ENCODE measurements at regions not wholly inside any gene's neighbourhood (a gene's known extent, or its start where the extent isn't known, plus 50 kb on each side); places are given as distances from the start of the nearest gene placed in this dataset.
"Not testable (repeated sequence)": the region's sequence is repeated elsewhere in the genome, so short reads cannot be mapped to it uniquely, and the experiment has no call there.

DNA sequence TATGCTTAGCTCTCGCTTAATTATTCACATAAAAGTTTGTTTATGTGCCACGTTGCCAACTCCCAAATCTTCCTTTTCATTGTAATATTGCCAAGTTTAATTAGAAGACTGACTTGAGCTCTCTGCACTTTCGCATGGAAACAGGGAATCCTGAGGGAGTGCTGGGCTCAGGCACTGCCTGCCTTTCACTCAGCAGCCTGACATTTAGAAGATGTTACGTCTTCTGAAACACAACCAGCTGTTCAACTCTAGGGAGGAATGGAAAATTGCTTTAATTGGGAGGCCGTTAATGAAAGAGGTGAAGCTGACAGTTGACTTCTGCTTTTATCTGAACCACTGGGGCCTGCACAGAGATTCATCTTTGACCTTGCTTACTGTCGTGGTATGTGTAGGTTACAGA lies 77.4 kb upstream of the MTHFD1L start:
- Histone ChIP-seq H3K36me3 (ENCODE audit: insufficient read depth, low read length) (no peaks in the 10 kb centered on the region), H3K9me3 (ENCODE audit: insufficient read depth, low read length, severe bottlenecking) (no peaks in the 10 kb centered on the region), H3K27me3 (ENCODE audit: insufficient read depth, low read length, poor library complexity) (peaks cover 12% of the 10 kb centered on the region), H3K79me2 (ENCODE audit: insufficient read depth, low read length) (no peaks in the 10 kb centered on the region), H2AFZ (ENCODE audit: low read depth, low read length) (no peak overlapping the region), H4K20me1 (ENCODE audit: insufficient read depth, low read length) (no peaks in the 10 kb centered on the region), H3K27ac (ENCODE audit: low read length) (no peak overlapping the region), H3K9ac (ENCODE audit: low read depth, low read length) (no peak overlapping the region), H3K4me3 (ENCODE audit: low read depth in 1 of 2, low read length in 2 of 2) (no peak overlapping the region), H3K4me2 (ENCODE audit: insufficient read depth, low read length) (no peak overlapping the region), H3K4me1 (ENCODE audit: insufficient read depth, low read length) (no peaks in the 10 kb centered on the region)
- TF ChIP-seq, protein P1, sequence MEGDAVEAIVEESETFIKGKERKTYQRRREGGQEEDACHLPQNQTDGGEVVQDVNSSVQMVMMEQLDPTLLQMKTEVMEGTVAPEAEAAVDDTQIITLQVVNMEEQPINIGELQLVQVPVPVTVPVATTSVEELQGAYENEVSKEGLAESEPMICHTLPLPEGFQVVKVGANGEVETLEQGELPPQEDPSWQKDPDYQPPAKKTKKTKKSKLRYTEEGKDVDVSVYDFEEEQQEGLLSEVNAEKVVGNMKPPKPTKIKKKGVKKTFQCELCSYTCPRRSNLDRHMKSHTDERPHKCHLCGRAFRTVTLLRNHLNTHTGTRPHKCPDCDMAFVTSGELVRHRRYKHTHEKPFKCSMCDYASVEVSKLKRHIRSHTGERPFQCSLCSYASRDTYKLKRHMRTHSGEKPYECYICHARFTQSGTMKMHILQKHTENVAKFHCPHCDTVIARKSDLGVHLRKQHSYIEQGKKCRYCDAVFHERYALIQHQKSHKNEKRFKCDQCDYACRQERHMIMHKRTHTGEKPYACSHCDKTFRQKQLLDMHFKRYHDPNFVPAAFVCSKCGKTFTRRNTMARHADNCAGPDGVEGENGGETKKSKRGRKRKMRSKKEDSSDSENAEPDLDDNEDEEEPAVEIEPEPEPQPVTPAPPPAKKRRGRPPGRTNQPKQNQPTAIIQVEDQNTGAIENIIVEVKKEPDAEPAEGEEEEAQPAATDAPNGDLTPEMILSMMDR (IDR thresholded peaks at IDR 0.05; ENCODE audit: borderline replicate concordance, extremely low read depth, low read length, poor library complexity, severe bottlenecking), result no peak
- TF ChIP-seq EZH2 (IDR thresholded peaks at IDR 0.05; ENCODE audit: borderline replicate concordance, low read depth, low read length, severe bottlenecking), result no peak
- ATAC-seq (ENCODE audit: insufficient read depth, low read depth) (no peak), DNase-seq (no peak)

DNA sequence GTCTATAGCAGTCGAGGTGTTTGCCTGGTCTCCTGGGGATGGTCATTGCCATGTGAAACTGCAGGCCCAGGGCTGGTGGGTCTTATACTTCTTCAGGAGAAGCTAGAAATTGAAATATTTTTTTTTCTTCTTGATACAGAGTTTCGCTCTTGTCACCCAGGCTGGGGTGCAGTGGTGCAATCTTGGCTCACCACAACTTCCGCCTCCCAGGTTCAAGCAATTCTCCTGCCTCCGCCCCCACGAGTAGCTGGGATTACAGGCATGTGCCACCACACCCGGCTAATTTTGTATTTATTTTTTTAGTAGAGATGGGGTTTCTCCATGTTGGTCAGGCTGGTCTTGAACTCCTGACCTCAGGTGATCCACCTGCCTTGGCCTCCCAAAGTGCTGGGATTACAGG lies 75.6 kb upstream of the MTHFD1L start:
- H3K4me3 ChIP-seq (ENCODE audit: low read depth in 1 of 2, low read length in 2 of 2); H3K27ac ChIP-seq (ENCODE audit: low read length); H3K9me3 ChIP-seq (ENCODE audit: insufficient read depth, low read length, severe bottlenecking); H4K20me1 ChIP-seq (ENCODE audit: insufficient read depth, low read length); H3K4me2 ChIP-seq (ENCODE audit: insufficient read depth, low read length); H3K9ac ChIP-seq (ENCODE audit: low read depth, low read length); ATAC-seq (ENCODE audit: insufficient read depth, low read depth); H3K79me2 ChIP-seq (ENCODE audit: insufficient read depth, low read length); H3K4me1 ChIP-seq (ENCODE audit: insufficient read depth, low read length); H3K27me3 ChIP-seq (ENCODE audit: insufficient read depth, low read length, poor library complexity); H3K36me3 ChIP-seq (ENCODE audit: insufficient read depth, low read length); H2AFZ ChIP-seq (ENCODE audit: low read depth, low read length); DNase-seq: not testable (repeated sequence)

DNA sequence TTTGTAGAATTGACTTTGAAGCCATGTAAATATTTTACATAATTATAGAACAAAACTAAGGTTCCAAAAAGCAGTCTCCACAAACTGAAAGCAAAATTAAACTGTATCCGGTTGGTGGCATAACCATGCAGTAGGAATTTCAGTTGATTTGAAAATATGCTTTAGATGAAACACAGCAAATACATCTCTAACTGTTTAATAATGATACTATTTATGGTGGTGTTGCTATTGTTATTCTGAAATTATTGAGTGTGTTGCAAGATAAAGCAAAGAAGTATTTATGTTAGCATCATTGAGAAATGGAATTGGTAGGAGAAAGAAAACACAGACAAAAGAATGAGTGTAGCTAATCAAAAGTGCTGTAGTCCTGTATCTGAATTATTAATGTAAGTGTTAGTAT lies 73.8 kb upstream of the MTHFD1L start:
- no peaks in the 10 kb centered on the region for H4K20me1 ChIP-seq (ENCODE audit: insufficient read depth, low read length)
- no peak for DNase-seq
- no peak overlapping the region for H2AFZ ChIP-seq (ENCODE audit: low read depth, low read length)
- no peaks in the 10 kb centered on the region for H3K36me3 ChIP-seq (ENCODE audit: insufficient read depth, low read length)
- no peak for ATAC-seq (ENCODE audit: insufficient read depth, low read depth)
- no peak overlapping the region for H3K9ac ChIP-seq (ENCODE audit: low read depth, low read length)
- no peak overlapping the region for H3K4me2 ChIP-seq (ENCODE audit: insufficient read depth, low read length)
- H3K27me3 ChIP-seq (ENCODE audit: insufficient read depth, low read length, poor library complexity), result no peaks in the 10 kb centered on the region
- no peak overlapping the region for H3K27ac ChIP-seq (ENCODE audit: low read length)
- no peaks in the 10 kb centered on the region for H3K9me3 ChIP-seq (ENCODE audit: insufficient read depth, low read length, severe bottlenecking)
- H3K79me2 ChIP-seq (ENCODE audit: insufficient read depth, low read length), result no peaks in the 10 kb centered on the region
- H3K4me3 ChIP-seq (ENCODE audit: low read depth in 1 of 2, low read length in 2 of 2), result no peak overlapping the region
- TF ChIP-seq, protein P1 (IDR thresholded peaks at IDR 0.05; ENCODE audit: borderline replicate concordance, extremely low read depth, low read length, poor library complexity, severe bottlenecking), result no peak
- no peak for TF ChIP-seq EZH2 (IDR thresholded peaks at IDR 0.05; ENCODE audit: borderline replicate concordance, low read depth, low read length, severe bottlenecking)
- H3K4me1 ChIP-seq (ENCODE audit: insufficient read depth, low read length), result no peaks in the 10 kb centered on the region

DNA sequence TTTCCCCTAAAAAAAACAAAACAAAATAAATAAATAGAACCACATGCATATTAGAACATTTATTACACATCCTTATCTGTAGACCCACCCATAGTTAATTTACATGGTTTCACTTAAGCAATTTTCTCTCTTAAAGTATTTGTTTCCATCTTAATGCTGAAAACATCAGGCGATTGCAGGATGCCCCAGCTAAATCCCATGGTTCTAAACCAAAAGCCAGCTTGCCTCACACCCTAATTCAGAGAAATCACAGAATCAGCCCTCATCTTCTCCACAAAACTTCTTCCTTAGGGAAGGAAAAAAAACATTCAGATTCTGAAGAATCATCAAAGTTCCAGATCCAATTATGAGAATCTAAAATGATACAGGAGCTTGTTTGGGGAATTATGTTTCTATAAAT lies 67.6 kb upstream of the MTHFD1L start:
- Histone ChIP-seq H3K79me2 (ENCODE audit: insufficient read depth, low read length) (no peaks in the 10 kb centered on the region), H3K9ac (ENCODE audit: low read depth, low read length) (no peak overlapping the region), H3K27me3 (ENCODE audit: insufficient read depth, low read length, poor library complexity) (no peaks in the 10 kb centered on the region), H3K9me3 (ENCODE audit: insufficient read depth, low read length, severe bottlenecking) (no peaks in the 10 kb centered on the region), H3K4me1 (ENCODE audit: insufficient read depth, low read length) (no peaks in the 10 kb centered on the region), H4K20me1 (ENCODE audit: insufficient read depth, low read length) (no peaks in the 10 kb centered on the region), H3K4me3 (ENCODE audit: low read depth in 1 of 2, low read length in 2 of 2) (no peak overlapping the region), H3K4me2 (ENCODE audit: insufficient read depth, low read length) (no peak overlapping the region), H3K27ac (ENCODE audit: low read length) (no peak overlapping the region), H2AFZ (ENCODE audit: low read depth, low read length) (no peak overlapping the region), H3K36me3 (ENCODE audit: insufficient read depth, low read length) (no peaks in the 10 kb centered on the region)
- TF ChIP-seq EZH2 (IDR thresholded peaks at IDR 0.05; ENCODE audit: borderline replicate concordance, low read depth, low read length, severe bottlenecking), result no peak
- TF ChIP-seq, protein P1 (IDR thresholded peaks at IDR 0.05; ENCODE audit: borderline replicate concordance, extremely low read depth, low read length, poor library complexity, severe bottlenecking), result no peak
- DNase-seq (no peak), ATAC-seq (ENCODE audit: insufficient read depth, low read depth) (no peak)

All from DND-41 (cell line).